GM19351 (cell line): ENCODE measurements at regions not wholly inside any gene's neighbourhood (a gene's known extent, or its start where the extent isn't known, plus 50 kb on each side); places are given as distances from the start of the nearest gene placed in this dataset.

Source experiments
- ATAC-seq: cut with Tn5 transposase; IDR thresholded peaks from one replicate; pipeline ENCODE4 v1.9.1; 2021; ENCODE audit warnings: mild to moderate bottlenecking, moderate library complexity; ENCODE audit not compliant: unreplicated experiment

DNA sequence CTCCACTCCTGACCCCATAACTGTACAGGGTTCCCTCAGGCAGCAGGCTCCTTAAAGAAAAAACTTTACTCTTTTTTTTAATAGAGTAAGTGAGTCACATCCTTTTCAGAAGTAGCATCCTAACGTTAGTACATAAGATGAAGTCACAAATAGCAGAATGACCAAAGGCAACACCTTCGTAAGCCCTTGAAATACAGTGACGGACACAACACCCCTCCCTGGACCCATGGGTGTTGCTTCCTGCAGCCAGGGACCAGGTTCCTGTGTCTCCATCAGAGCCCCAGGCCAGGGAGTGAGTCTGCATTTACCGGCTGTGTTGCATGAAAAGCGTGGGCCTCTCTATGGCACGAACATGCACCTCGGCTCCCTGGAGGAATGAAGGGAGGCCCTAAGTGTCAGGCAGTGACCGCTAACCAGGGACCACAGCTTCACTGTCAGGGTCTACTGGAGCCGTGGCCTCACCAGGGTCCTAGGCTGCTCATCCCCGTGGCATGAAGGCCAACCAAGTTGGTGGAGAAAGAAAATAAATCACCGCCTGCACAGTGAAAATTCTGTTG, 340.0 kb upstream of the SFSWAP start:
- no peak for ATAC-seq

DNA sequence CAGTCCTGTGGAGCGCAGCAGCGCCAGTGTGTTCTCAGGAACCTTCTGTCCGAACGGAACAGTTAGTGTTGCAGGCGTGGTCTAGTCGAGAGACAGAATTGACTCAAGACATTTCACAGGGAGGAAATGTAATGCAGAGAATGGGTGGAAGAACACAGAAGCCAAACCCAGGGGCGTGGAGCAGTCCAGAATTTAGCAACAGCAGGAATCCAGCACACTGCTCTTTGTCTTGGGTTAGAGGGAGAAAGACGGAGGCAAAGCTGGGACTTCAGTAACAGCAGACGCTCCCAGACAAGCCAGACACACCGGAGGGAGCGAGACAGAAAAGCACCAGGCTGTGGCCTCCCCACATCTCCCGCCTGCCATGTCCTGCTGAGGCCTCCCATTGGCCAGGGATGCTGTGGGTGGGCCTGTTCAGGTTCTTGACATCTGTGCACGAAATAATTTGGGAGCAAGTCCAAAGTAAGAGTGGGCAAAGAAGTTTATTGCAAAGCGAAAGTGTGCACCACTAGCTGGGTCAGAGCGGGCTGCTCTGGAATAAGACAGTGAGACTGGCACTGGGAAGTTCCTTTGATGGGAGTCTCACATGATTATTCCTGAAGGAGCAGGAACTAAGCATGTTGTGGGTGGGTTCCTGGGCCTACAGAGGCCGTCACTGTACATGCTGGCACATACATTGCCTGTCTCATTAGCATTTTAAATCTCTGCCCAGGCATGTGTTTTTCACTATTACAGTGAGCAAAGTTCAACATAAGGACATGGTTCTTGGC, 339.3 kb upstream of the SFSWAP start:
- ATAC-seq, result no peak

DNA sequence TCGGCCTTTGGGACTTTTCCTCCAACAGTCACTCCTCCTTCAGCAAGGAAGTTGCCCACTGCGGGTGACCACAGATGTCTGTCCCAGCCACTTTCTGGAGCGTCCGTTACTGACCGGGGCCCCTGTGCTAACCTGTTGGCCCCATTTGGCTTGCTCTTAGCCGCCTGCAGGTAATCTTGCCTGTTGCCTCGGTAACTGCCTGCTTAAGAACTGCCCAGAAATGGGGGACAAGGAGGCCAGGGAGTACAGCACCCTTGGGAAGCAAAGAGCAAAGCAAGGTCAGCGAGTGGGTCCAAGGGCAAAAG, 338.8 kb upstream of the SFSWAP start:
- ATAC-seq, result no peak

DNA sequence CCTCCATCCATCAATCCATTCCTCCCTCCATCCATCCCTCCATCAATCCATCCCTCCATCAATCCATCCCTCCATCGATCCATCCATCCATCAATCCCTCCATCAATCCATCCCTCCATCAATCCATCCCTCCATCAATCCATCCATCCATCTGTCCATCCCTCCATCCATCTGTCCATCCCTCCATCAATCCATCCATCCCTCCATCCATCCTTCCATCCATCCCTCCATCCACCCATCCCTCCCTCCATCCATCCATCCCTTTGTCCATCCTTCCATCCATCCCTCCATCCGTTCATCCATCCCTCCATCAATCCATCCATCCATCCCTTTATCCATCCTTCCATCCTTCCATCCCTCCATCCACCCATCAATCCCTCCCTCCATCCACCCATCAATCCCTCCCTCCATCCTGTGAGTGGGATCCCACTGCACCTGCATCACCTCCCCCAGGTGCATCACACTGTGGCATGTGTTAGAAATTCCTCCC, 338.1 kb upstream of the SFSWAP start:
- no peak for ATAC-seq

DNA sequence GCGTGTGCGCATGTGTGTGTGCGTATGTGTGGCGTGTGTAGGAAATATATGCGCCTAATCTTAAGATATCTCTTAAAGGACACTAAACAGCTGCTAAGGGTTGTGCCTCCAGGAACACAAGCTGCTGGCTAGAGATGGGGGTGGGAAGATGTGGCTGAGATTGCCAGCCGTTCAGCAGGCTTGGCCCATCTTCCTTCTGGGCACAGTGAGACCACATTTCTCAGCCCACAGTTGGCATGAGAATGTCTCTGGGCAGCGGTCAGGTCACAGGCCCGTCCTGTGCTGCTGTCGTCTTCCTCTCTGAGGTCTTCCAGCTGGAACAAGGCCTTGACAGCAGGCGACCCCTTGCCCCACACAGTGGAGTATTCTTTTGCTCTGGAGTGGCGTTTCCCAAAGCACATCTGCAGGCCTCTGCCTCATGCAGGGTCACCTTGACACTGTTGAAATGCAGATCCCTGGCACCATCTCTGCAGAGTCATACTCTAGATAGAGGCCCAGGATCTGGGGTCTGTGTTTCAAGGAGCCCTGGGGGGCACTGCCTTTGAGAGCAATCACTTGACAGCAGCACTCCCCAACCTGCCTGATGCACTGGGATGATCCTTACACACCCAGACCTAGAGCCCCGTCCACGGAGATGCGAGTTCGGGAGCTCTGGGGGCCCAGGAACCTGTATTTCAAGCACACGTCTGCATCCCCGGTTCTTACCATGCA, 335.5 kb upstream of the SFSWAP start:
- ATAC-seq, result no peak

DNA sequence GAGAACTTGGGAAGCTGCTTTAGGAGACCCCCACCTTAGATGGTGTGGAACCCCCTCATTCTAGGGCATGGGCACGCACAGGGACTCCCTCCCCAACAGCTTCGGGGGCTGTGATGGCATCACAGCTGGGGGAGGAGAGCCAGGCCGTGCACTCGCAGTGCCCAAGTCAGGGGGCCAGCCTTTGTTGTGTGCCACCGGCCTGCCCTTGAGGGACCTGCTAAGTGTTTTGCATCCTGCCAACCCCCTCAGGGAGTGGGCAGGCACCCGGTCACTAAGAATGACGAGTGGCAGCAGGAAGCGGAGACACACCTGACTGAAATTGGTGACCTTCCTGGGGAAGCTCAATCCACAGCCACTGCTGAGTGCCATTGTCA, 334.9 kb upstream of the SFSWAP start:
- no peak for ATAC-seq

DNA sequence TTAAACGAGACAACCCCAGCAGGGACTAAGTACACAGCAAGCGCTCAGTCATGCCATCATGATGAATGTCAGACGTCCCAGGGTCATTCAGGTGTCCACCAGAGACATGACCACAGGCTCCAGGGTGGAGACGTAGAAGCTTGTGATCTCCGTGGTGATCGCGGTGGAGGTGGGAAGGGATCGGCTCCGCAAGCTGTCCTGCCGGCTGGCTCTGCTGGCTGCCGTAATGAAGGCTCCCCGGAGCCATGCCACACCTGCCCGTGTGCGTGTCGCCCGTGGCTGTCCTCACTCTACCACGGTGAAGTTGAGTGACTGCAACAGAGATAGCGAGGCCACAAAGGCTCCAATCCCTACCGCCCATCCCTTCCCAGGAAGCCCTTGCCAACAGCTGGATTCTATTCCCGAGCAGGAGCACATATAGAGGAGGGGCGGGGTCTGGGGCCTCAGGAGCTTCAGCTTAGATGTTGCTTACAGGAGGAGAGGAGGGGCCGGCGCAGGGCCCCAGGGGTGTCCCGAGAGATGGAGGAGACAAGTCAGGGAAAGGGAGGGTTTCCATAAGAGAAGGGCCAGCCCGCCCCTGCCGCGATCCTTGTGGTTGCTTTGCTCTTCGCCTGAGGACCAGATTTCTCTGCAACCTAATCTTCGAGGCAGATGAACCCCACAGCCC, 332.6 kb upstream of the SFSWAP start:
- ATAC-seq, result no peak

DNA sequence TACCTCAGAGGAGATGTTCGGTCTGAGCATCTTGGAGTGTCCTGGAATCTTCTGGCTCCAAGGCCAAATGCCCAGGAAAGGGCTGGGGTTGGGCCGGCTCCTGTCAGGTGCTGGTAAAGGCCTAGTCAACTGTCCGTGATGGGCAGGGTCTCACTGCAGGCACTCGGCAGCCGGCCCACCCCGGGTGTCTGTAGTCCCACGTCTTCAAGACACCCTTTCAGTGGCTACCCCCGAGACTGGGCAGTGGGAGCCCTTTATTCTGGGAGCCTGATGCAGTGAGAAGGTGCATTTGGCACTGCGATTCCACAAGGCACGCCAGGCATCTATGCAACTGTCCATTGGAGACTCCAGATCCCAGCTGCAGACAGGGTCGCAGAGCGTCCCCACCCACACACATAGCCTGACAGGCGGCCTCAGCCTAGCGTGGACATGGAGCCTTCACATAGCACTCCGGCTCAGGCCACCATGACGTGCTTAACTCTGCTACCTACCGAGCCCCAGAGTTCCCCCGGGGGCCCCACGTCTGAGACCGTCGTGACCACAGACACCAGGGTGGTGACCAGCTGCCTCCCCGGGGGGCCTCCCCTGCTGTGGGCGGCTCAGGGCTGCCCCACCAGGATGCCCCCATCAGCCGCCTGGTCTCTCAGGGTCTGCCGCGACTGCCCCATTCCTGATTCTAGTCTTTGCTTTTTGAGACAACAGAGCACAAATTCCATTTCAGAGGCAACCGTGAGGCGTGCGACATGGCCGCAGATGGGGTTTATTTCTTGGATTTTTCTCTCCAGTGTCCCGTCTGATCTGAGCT, 331.8 kb upstream of the SFSWAP start:
- ATAC-seq, result no peak

DNA sequence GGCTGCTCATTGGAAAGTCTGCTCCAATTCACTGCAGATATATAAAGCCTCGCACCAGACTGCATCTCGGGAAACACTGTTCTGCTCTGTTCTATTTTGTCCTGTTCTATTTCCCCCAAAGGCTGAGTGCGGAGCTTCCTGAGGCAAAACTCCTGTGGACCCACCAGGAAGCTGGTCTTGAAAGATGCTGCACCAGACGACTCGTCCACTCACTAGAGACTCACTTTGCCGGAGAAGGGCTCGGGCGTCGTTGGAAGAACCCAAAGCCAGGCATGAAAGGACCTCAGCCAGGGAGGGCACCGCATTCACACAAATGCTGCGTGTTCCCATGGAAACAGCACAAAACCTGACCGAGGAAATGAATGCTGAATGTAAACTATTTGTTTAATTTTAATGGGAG, 331.2 kb upstream of the SFSWAP start:
- no peak for ATAC-seq

DNA sequence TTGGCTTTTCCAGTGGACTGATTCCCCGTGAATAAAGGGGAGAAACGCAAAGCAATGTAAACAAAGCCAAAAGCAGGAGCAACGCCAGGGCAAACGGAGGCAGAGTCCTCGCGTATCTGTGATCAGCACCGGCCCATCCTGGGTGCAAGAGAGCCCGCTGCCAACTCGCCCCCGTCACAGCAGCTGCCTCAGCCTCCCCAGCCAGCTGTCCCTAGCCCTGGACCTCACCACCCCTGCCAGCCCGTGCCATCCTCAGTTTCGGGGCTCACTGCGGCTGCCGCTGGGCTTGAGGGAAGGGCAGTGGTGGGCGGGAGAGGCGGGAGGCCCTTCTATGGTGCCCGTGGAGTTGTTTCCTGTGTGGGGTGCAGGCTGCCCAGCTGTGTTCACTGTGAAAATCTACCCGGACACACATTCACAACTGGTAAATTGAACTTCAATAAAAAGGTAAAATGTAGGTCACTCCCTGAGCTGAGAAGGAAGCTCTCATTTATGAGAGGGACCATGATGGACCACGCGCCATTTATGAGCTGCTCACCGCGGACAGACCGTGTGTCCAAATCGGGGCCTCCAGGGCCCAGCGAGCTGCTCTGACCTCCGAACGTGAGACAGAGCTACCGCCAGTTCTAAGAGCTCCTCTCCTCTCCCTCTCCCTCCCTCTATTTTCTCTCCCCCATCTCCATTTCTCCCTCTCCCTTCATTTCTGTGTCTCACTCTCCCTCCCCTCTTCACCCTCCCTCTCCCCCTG, 330.5 kb upstream of the SFSWAP start:
- no peak for ATAC-seq

DNA sequence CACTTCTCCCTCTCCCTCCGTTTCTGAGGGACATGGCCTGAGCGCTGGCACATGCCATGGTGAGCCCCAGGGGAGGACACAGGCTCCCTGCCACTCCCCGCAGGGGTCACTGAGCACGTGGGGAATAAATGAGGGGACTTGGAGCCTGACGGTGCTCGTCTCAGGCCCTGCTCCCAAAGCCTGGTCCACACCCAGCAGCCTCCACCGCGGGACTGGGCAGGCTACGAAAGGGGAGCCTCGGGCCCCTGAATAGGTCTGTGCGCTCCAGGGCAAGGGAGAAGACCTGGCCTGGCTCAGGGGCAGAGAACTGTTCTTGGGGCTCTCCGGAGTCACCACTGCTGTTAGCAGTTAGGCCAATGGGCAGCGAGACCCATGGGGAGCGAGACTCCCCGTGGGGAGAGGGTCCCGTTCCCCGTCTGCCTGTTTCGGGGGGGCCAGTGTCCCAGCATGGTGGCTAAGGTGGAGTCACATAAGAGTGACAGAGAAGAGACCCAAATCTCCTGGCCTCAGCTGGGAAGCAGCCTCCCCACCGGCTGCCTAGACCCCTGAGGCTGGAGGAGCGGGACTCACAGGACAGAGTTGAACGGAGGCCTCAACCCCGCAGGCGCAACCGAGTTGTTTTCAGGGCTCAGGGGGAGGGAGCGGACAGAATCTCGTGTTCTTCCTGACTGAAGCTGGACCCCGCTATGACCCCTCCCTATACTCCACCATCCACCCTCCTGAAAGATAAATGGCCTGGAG, 329.8 kb upstream of the SFSWAP start:
- ATAC-seq, result no peak

DNA sequence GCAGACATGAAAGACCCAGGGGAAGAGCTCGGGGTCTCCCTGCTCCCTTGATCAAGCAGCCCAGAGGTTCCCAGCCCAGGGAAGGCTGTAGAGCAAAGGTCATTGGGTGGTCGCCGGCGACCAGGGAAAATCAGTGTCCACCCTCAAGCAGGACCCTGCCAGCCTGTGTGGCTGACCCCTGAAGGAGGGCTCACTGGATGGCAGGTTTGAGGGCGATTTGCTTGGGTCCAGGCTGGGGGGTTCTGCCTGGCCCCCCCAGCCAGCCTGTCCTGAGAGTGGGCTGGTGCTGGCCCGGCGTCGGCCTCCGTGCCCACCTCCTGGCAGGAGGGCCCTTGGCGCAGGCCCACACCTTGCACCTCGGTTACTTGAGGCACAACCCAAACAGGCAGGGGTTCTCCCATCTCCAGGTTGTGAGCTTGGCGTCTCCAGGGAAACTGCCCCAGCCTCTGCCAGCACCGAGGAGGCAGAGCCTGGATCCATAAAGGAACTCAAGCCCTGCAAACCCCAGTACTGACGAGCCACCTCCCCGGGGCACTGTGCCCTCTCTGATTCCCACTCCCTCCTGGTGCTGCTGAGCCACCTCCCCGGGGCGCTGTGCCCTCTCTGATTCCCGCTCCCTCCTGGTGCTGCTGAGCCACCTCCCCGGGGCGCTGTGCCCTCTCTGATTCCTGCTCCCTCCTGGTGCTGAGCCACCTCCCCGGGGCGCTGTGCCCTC, 329.0 kb upstream of the SFSWAP start:
- ATAC-seq, result no peak

DNA sequence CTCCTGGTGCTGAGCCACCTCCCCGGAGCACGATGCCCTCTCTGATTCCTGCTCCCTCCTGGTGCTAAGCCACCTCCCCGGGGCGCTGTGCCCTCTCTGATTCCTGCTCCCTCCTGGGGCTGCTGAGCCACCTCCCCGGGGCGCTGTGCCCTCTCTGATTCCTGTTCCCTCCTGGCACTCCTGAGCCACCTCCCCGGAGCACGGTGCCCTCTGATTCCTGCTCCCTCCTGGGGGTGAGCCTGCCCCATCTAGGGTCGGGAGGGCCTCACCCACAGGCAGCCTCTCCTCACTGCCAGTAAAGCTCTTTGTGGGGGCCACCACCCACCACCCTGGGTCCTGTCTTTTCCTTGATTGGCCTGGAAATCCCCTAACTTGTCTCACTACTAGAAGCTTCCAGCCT, 327.6 kb upstream of the SFSWAP start:
- ATAC-seq, result no peak

DNA sequence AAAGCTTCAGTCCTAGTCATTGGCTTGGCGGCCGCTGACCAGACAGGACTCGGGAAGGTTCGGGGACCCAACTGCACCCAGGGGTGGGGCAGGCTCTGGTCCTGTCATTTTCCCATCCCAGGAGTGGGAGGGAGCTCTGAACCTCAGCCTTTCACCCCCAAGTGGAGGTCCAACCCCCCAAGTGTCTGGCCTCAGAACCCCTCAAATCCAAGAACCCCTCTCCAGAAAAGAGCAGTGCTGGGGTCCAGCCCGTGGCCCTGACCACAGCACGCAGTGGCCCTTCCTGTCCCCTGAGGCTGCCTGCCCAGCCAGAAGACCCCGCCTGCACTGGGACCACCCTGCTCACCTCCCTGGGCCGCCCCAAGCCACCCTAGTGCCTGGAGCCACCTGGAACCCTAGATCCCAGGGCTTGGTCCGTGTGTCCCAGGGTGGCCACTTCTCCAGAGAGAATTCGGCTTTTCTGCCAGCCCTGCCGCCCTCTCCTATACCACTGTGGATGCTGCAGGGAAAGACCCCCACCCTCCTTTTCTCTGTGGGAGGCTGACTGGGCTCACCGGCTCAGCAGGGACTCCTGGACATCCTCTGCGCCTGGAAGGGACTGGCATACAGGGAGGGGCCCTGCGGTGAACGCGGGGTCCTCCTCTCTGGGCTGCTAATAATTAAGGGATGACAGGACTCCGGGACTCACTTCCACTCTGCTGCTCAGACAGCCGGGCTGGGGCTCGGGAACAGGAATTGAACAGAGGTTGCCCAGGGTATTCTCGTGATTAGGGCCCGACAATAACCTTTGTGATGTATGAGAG, 326.9 kb upstream of the SFSWAP start:
- ATAC-seq, result no peak

DNA sequence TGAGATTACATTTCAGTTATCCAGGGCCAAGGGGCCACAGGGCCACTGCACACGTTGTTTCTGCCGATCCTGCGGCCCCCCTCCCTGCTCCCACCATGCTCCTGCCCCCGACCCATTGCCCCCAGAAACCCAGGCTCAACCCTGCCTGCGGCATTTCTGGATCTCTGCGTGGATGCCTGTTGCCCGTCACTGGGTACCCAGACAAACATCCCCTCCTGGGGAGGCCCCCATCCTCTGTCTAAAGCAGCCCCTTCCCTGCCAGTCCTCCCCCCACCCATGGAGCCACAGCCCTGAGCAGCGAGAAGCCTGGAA, 326.4 kb upstream of the SFSWAP start:
- ATAC-seq, result no peak

DNA sequence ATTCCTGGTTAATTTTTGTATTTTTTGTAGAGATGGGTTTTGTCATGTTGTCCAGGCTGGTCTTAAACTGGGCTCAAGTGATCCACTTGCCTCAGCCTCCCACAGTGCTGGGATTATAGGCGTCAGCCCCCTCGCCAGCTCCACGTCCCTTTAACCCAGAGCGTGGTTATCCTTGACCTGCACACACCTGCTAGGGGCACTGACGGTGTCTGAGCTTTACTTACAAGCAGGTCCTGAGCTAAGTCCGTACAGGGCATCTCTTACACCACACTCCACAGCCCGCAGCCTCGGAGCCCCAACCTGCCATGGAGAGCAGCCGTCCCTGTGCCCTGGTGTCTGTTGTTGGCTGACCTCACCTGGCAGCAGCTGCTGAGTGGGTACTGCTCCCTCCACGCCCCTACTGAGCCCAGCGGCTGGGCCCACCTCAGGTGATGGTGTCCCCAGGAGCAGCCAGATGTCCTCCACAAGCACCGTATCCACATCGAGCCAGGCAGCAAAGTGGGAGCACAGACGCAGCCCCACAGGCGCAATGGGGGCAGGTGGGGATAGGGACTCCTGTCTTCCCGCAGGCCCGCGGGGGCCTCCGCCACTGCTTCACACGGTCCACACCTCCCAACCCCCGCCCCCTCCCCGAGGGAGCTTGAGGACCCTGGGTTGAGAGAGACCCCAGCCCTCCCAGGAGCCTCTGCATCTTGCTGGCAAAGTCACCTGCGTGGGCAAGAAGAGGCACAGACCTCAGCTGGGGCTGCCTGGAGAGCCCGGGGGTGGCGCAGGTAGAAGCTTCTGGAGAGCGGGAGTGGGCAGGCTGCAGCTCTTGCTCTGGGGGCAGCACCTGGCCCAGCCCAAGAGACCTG, 325.4 kb upstream of the SFSWAP start:
- ATAC-seq, result no peak

DNA sequence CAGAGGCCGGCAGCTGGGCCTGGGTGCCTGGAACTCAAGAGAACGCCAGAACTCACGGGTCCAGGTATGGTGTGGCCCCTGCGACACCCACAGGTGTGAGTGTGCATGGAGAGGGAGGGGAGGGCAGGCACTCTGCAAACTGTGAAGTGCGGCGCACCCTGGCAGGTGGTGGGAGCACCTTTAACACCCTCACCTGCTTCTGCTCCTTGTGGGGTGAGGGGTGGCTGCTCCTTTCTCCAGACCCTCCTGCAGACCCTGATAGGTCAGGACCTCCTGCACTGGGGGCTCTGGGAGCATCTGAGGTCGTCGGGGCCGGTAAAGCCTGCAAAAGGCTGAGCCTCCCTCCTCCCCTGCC, 324.7 kb upstream of the SFSWAP start:
- ATAC-seq, result no peak

DNA sequence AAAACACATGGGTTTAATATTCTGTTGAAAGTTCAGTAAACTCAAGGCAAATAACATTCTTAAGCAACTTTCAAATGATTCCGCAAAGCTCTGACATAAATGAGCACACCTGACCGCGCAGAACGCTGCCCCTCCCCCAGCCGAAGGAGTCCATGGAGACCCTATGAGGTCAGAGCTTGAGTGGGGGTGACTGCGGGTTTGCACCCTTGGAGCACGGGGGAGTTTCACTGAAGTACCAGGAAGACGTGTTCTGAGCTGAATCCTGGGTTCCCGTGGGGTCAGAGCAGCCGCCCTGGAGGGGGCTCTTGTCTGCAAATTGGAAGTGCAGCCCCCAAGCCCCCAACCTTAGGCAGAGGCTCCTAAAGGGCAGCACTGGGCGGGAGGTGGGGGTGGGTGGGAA, 324.1 kb upstream of the SFSWAP start:
- no peak for ATAC-seq
